Mucosa of rectum (tissue), 2 donors: ENCODE measurements at regions not wholly inside any gene's neighbourhood (a gene's known extent, or its start where the extent isn't known, plus 50 kb on each side); places are given as distances from the start of the nearest gene placed in this dataset.
"Not testable (repeated sequence)": the region's sequence is repeated elsewhere in the genome, so short reads cannot be mapped to it uniquely, and the experiment has no call there.

ENCODE experiments used
- H3K27ac ChIP-seq, 2 donors: one replicate each; pipeline ENCODE4 v1.7.0; 2013; ENCODE audit warnings: inconsistent platforms in 2 of 2, low read depth in 2 of 2, low read length in 2 of 2
- H3K27me3 ChIP-seq, 2 donors: one replicate each; pipeline ENCODE4 v1.7.0; 2013; ENCODE audit warnings: low read length in 2 of 2; ENCODE audit not compliant: control insufficient read depth in 2 of 2, insufficient read depth in 2 of 2
- H3K36me3 ChIP-seq, 2 donors: one replicate each; pipeline ENCODE4 v1.7.0; 2013; ENCODE audit warnings: low read length in 2 of 2; ENCODE audit not compliant: control insufficient read depth in 2 of 2, insufficient read depth in 2 of 2
- H3K4me1 ChIP-seq, 2 donors: one replicate each; pipeline ENCODE4 v1.7.0; 2013; ENCODE audit warnings: low read length in 2 of 2, mild to moderate bottlenecking in 1 of 2; ENCODE audit not compliant: control insufficient read depth in 2 of 2, insufficient read depth in 2 of 2
- H3K4me3 ChIP-seq, 2 donors: one replicate each; pipeline ENCODE4 v1.7.0; 2013; ENCODE audit warnings: low read length in 2 of 2
- H3K9ac ChIP-seq, 2 donors: one replicate each; pipeline ENCODE4 v1.7.0; 2013; ENCODE audit warnings: low read length in 2 of 2, low read depth in 1 of 2, mild to moderate bottlenecking in 1 of 2
- H3K9me3 ChIP-seq, 2 donors: one replicate each; pipeline ENCODE4 v1.7.0; 2013; ENCODE audit warnings: low read length in 2 of 2; ENCODE audit not compliant: control insufficient read depth in 2 of 2
- donor health status: healthy.
- donor health status: Normal muscosa, but diverticular disease.

- Histone ChIP-seq H3K4me1 (peaks cover 12 to 18% of the 10 kb centered on the region in 2 donors), H3K27me3 (no peaks in the 10 kb centered on the region), H3K27ac (peak overlapping the region; percentile 46 to 73), H3K9me3 (no peaks in the 10 kb centered on the region), H3K9ac (peak overlapping the region in 1 of 2 donors; percentile 41), H3K4me3 (peak overlapping the region in 1 of 2 donors; percentile 26), H3K36me3 (no peaks in the 10 kb centered on the region)
Measured at GRCh38 chr13:50529154-50529882, 314.2 kb downstream of the DLEU7 start.

- peaks cover 3 to 5% of the 10 kb centered on the region in 2 donors for H3K9me3 ChIP-seq
- H3K36me3 ChIP-seq, result no peaks in the 10 kb centered on the region
- peaks cover 12 to 18% of the 10 kb centered on the region in 2 donors for H3K4me1 ChIP-seq
- no peak overlapping the region for H3K4me3 ChIP-seq
- H3K27ac ChIP-seq, result no peak overlapping the region
- no peak overlapping the region for H3K9ac ChIP-seq
- H3K27me3 ChIP-seq, result no peaks in the 10 kb centered on the region
Measured at GRCh38 chr13:50531917-50532899, 311.3 kb downstream of the DLEU7 start.

GRCh38 chr13:50535050-50535449 is 308.4 kb downstream of the DLEU7 start:
- no peaks in the 10 kb centered on the region for H3K4me1 ChIP-seq
- H3K4me3 ChIP-seq, result no peak overlapping the region
- peaks cover 3 to 5% of the 10 kb centered on the region in 2 donors for H3K9me3 ChIP-seq
- H3K36me3 ChIP-seq, result no peaks in the 10 kb centered on the region
- H3K9ac ChIP-seq, result no peak overlapping the region
- H3K27me3 ChIP-seq, result no peaks in the 10 kb centered on the region
- H3K27ac ChIP-seq, result no peak overlapping the region

- H3K36me3 ChIP-seq, result no peaks in the 10 kb centered on the region
- H3K4me3 ChIP-seq, result no peak overlapping the region
- no peak overlapping the region for H3K27ac ChIP-seq
- no peaks in the 10 kb centered on the region for H3K27me3 ChIP-seq
- H3K9ac ChIP-seq, result no peak overlapping the region
- H3K9me3 ChIP-seq, result peaks cover 3 to 5% of the 10 kb centered on the region in 2 donors
- H3K4me1 ChIP-seq, result no peaks in the 10 kb centered on the region
Measured at GRCh38 chr13:50537029-50537428, 306.5 kb downstream of the DLEU7 start.

GRCh38 chr13:50539791-50540530 is 303.5 kb downstream of the DLEU7 start:
- no peaks in the 10 kb centered on the region for H3K36me3 ChIP-seq
- peaks cover 1 to 2% of the 10 kb centered on the region in 2 donors for H3K9me3 ChIP-seq
- no peaks in the 10 kb centered on the region for H3K4me1 ChIP-seq
- no peak overlapping the region for H3K9ac ChIP-seq
- no peak overlapping the region for H3K4me3 ChIP-seq
- H3K27ac ChIP-seq, result no peak overlapping the region
- no peaks in the 10 kb centered on the region for H3K27me3 ChIP-seq

- Histone ChIP-seq H3K4me1 (no peaks in the 10 kb centered on the region), H3K36me3 (no peaks in the 10 kb centered on the region), H3K27me3 (no peaks in the 10 kb centered on the region), H3K9ac (no peak overlapping the region), H3K27ac (no peak overlapping the region), H3K4me3 (no peak overlapping the region), H3K9me3 (no peaks in the 10 kb centered on the region)
Measured at GRCh38 chr13:50543141-50543540, 300.4 kb downstream of the DLEU7 start.

- Histone ChIP-seq H3K4me3 (no peak overlapping the region), H3K9me3 (no peaks in the 10 kb centered on the region), H3K27me3 (no peaks in the 10 kb centered on the region), H3K9ac (no peak overlapping the region), H3K27ac (no peak overlapping the region), H3K36me3 (no peaks in the 10 kb centered on the region), H3K4me1 (no peaks in the 10 kb centered on the region)
Measured at GRCh38 chr13:50543782-50544181, 299.7 kb downstream of the DLEU7 start.

GRCh38 chr13:50544211-50544610 is 299.3 kb downstream of the DLEU7 start:
- H3K4me3 ChIP-seq, result no peak overlapping the region
- no peak overlapping the region for H3K27ac ChIP-seq
- no peaks in the 10 kb centered on the region for H3K27me3 ChIP-seq
- no peaks in the 10 kb centered on the region for H3K4me1 ChIP-seq
- H3K36me3 ChIP-seq, result no peaks in the 10 kb centered on the region
- H3K9ac ChIP-seq, result no peak overlapping the region
- H3K9me3 ChIP-seq, result no peaks in the 10 kb centered on the region

- not testable (repeated sequence) for H3K4me3 ChIP-seq, H3K9ac ChIP-seq, H3K4me1 ChIP-seq, H3K27me3 ChIP-seq, H3K27ac ChIP-seq, H3K9me3 ChIP-seq, H3K36me3 ChIP-seq
Measured at GRCh38 chr13:50547175-50547574, 296.3 kb downstream of the DLEU7 start.
